Gastroesophageal sphincter (tissue), 3 donors: ENCODE measurements at regions not wholly inside any gene's neighbourhood (a gene's known extent, or its start where the extent isn't known, plus 50 kb on each side); places are given as distances from the start of the nearest gene placed in this dataset.

Source experiments
- CTCF ChIP-seq, 4 experiments: fragments of 200-600 bp in 2 of 4; fragments of 450-650 bp in 2 of 4; sonication (generic) in 1 of 4; IDR thresholded peaks; one replicate each; pipeline ENCODE4 v1.5.1; 2017 to 2019; ENCODE audit warnings: antibody characterized with exemption in 4 of 4, mild to moderate bottlenecking in 2 of 4, moderate library complexity in 2 of 4
- EP300 ChIP-seq: sonication (generic); formaldehyde crosslinking; IDR thresholded peaks from one replicate; pipeline ENCODE4 v1.6.1; 2017; ENCODE audit warnings: antibody characterized with exemption, mild to moderate bottlenecking
- POLR2A ChIP-seq, 2 donors: fragments of 450-650 bp; IDR thresholded peaks; one replicate each; pipeline ENCODE4 v1.6.1; 2017; ENCODE audit warnings: antibody characterized with exemption in 2 of 2, mild to moderate bottlenecking in 2 of 2, moderate library complexity in 1 of 2

- TF ChIP-seq CTCF (IDR thresholded peaks at IDR 0.05), result no peak
- no peak for TF ChIP-seq POLR2A (IDR thresholded peaks at IDR 0.05)
- no peak for TF ChIP-seq EP300
These were observed 500.2 kb downstream of the CDH11 start for GRCh38 chr16:64621616-64622015.
